Cardiac fibroblast (primary cell): ENCODE measurements at regions not wholly inside any gene's neighbourhood (a gene's known extent, or its start where the extent isn't known, plus 50 kb on each side); places are given as distances from the start of the nearest gene placed in this dataset.
A peak's percentile ranks its signal among the peaks of the same experiment; 100 is the strongest.

Experiments used
- DNase-seq, 2 donors: peaks; one replicate each; pipeline versions ENCODE4 v3.0.0 to v3.0.0-alpha.2; 2010; ENCODE audit warnings: low read depth in 2 of 2
- H3K4me3 ChIP-seq, 2 donors: replicated peaks in 1 of 2; 1 replicate in 1 of 2; 2 replicates in 1 of 2; pipeline ENCODE4 v1.5.1; 2011; ENCODE audit warnings: low read depth in 2 of 2, low read length in 2 of 2, mild to moderate bottlenecking in 2 of 2, moderate library complexity in 1 of 2
- CTCF ChIP-seq: IDR thresholded peaks from one replicate; pipeline ENCODE4 v1.5.1; 2011; ENCODE audit warnings: low read depth, mild to moderate bottlenecking, low read length, inconsistent platforms

- TF ChIP-seq CTCF, result no peak
- H3K4me3 ChIP-seq, result no peak overlapping the region
- no peak for DNase-seq
Measured at GRCh38 chr6:156378853-156379252, 398.3 kb upstream of the ARID1B start.

GRCh38 chr6:156376091-156376490 is 401.1 kb upstream of the ARID1B start:
- no peak overlapping the region for H3K4me3 ChIP-seq
- no peak for TF ChIP-seq CTCF
- DNase-seq, result no peak

DNA sequence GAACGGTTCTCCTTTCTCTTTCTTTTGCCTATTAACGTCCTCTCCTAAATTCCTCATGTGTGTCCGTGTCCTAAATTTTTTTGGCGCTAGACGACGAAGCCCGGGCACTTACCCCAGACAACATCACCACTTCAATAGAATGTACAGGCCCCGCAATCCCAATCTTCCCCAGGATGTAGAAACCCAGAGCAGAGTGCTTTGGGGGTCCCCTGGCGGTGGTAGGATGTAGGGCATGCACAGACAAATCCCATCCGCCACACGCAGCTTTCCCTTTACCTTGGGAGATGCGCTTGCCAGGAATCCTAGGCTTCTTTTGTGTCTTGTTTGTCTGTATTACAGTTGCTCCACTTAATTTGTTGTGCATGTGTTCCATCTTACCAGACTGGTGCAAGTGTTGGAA is 417.3 kb upstream of the ARID1B start:
- H3K4me3 ChIP-seq, result no peak overlapping the region
- DNase-seq, result no peak
- TF ChIP-seq CTCF, result peak; percentile 27

- DNase-seq, result no peak
- TF ChIP-seq CTCF, result no peak
- no peak overlapping the region for H3K4me3 ChIP-seq
Measured at GRCh38 chr6:156352861-156353260, 424.3 kb upstream of the ARID1B start.

DNA sequence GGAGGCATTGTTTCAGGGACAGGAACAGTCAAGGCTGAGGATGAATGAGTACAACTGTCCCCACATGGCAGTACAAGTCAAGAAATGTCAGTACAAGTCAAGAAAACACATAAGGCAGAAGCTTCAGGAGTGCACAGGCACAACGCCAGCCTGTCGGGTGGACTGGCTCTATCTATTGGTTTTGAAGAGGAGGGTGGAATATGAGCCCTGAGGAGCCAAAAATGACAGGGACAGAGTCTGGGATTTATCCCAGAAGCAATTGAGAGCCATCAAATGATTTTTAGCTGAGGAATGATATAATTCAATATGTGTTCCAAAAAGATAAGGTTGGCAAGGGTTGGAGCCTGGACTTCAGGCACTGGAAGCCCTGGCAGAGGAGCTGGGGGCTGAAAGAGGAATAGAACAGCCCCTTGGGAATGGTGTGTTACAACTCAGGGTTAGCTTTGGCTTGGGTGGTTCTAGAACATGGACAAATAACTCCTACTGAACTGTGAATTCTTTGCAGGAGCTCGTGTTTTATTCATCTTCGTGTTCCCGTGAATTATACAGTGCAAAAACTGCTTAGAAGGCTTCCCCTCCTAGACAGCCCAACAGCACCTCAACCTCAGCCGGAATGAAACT is 425.7 kb upstream of the ARID1B start:
- no peak overlapping the region for H3K4me3 ChIP-seq
- DNase-seq, result no peak
- no peak for TF ChIP-seq CTCF

- DNase-seq, result no peak
- H3K4me3 ChIP-seq, result no peak overlapping the region
- no peak for TF ChIP-seq CTCF
Measured at GRCh38 chr6:156350337-156350736, 426.8 kb upstream of the ARID1B start.

GRCh38 chr6:156348849-156349248 is 428.3 kb upstream of the ARID1B start:
- TF ChIP-seq CTCF, result no peak
- DNase-seq, result no peak
- no peak overlapping the region for H3K4me3 ChIP-seq
